ENCODE measurements at regions not wholly inside any gene's neighbourhood (a gene's known extent, or its start where the extent isn't known, plus 50 kb on each side); places are given as distances from the start of the nearest gene placed in this dataset.
"Not testable (repeated sequence)": the region's sequence is repeated elsewhere in the genome, so short reads cannot be mapped to it uniquely, and the experiment has no call there.

- ChIA-PET POLR2A (no interaction called here), CTCF (interaction anchor here in 1 of 2 donors (0.7 kb wide), 1 partner anchor 122 kb away, joined by 3 read pairs; no protein-coding TSS in a partner anchor)
- DNase-seq (no peak), ATAC-seq (replicated peaks in 1 of 4) (no peak)
- no peaks in the 10 kb centered on the region for H3K36me3 ChIP-seq (ENCODE audit: control insufficient read depth in 2 of 2, extremely low read depth in 1 of 2, insufficient read depth in 1 of 2, low read length in 1 of 2)
- no peaks in the 10 kb centered on the region for H3K9me3 ChIP-seq
- Mint-ChIP-seq H3K27me3 (peaks cover 0 to 6% of the 10 kb centered on the region in 2 donors), H3K4me1 (peaks cover 0 to 5% (median 3%) of the 10 kb centered on the region in 3 donors), H3K9me3 (no peaks in the 10 kb centered on the region), H3K4me3 (no peak overlapping the region), H3K27ac (no peak overlapping the region), H3K36me3 (no peaks in the 10 kb centered on the region)
- H3K27me3 ChIP-seq (replicated peaks in 1 of 2; ENCODE audit: control insufficient read depth in 2 of 2, extremely low read depth in 1 of 2, insufficient read depth in 2 of 2, low read length in 1 of 2), result no peaks in the 10 kb centered on the region
- no peak overlapping the region for H3K27ac ChIP-seq (ENCODE audit: low read length)
- no peak overlapping the region for H3K4me3 ChIP-seq (ENCODE audit: control insufficient read depth in 1 of 2, extremely low read depth in 1 of 2, low read length in 1 of 2)
- WGBS (ENCODE audit: insufficient coverage), result no CpG with 5 or more reads among the region's 4 CpGs
- no peaks in the 10 kb centered on the region for H3K4me1 ChIP-seq (ENCODE audit: control insufficient read depth in 1 of 2, extremely low read depth in 1 of 2, insufficient read depth in 2 of 2, low read length in 2 of 2)
These were observed 71.3 kb upstream of the TBL1X start for GRCh38 chrX:9393571-9393970.

GRCh38 chrX:9394212-9394611 is 70.6 kb upstream of the TBL1X start:
- no peak overlapping the region for H3K4me3 Mint-ChIP-seq
- DNase-seq, result no peak
- H3K36me3 Mint-ChIP-seq, result no peaks in the 10 kb centered on the region
- no peaks in the 10 kb centered on the region for H3K9me3 Mint-ChIP-seq
- Histone ChIP-seq H3K27ac (ENCODE audit: low read length) (no peak overlapping the region), H3K36me3 (ENCODE audit: control insufficient read depth in 2 of 2, extremely low read depth in 1 of 2, insufficient read depth in 1 of 2, low read length in 1 of 2) (no peaks in the 10 kb centered on the region), H3K4me1 (ENCODE audit: control insufficient read depth in 1 of 2, extremely low read depth in 1 of 2, insufficient read depth in 2 of 2, low read length in 2 of 2) (no peaks in the 10 kb centered on the region), H3K27me3 (replicated peaks in 1 of 2; ENCODE audit: control insufficient read depth in 2 of 2, extremely low read depth in 1 of 2, insufficient read depth in 2 of 2, low read length in 1 of 2) (no peaks in the 10 kb centered on the region), H3K4me3 (ENCODE audit: control insufficient read depth in 1 of 2, extremely low read depth in 1 of 2, low read length in 1 of 2) (no peak overlapping the region), H3K9me3 (no peaks in the 10 kb centered on the region)
- no peak for ATAC-seq (replicated peaks in 1 of 4)
- peaks cover 0 to 6% of the 10 kb centered on the region in 2 donors for H3K27me3 Mint-ChIP-seq
- ChIA-PET CTCF (no interaction called here), POLR2A (no interaction called here)
- H3K4me1 Mint-ChIP-seq, result peaks cover 0 to 5% (median 3%) of the 10 kb centered on the region in 3 donors
- H3K27ac Mint-ChIP-seq, result no peak overlapping the region
- WGBS (ENCODE audit: insufficient coverage), result no CpG with 5 or more reads among the region's 12 CpGs

- Mint-ChIP-seq H3K9me3 (no peaks in the 10 kb centered on the region), H3K27ac (no peak overlapping the region), H3K4me1 (peaks cover 0 to 5% (median 3%) of the 10 kb centered on the region in 3 donors), H3K4me3 (no peak overlapping the region), H3K36me3 (no peaks in the 10 kb centered on the region), H3K27me3 (peaks cover 0 to under 1% of the 10 kb centered on the region in 2 donors)
- POLR2A ChIA-PET, result no interaction called here
- DNase-seq (no peak), ATAC-seq (replicated peaks in 1 of 4) (no peak)
- no peaks in the 10 kb centered on the region for H3K36me3 ChIP-seq (ENCODE audit: control insufficient read depth in 2 of 2, extremely low read depth in 1 of 2, insufficient read depth in 1 of 2, low read length in 1 of 2)
- no peaks in the 10 kb centered on the region for H3K9me3 ChIP-seq
- WGBS (ENCODE audit: insufficient coverage), result no CpG with 5 or more reads among the region's 4 CpGs
- H3K27me3 ChIP-seq (replicated peaks in 1 of 2; ENCODE audit: control insufficient read depth in 2 of 2, extremely low read depth in 1 of 2, insufficient read depth in 2 of 2, low read length in 1 of 2), result no peaks in the 10 kb centered on the region
- no peaks in the 10 kb centered on the region for H3K4me1 ChIP-seq (ENCODE audit: control insufficient read depth in 1 of 2, extremely low read depth in 1 of 2, insufficient read depth in 2 of 2, low read length in 2 of 2)
- CTCF ChIA-PET, result no interaction called here
- no peak overlapping the region for H3K27ac ChIP-seq (ENCODE audit: low read length)
- H3K4me3 ChIP-seq (ENCODE audit: control insufficient read depth in 1 of 2, extremely low read depth in 1 of 2, low read length in 1 of 2), result no peak overlapping the region
These were observed 67.9 kb upstream of the TBL1X start for GRCh38 chrX:9396930-9397329.

- Mint-ChIP-seq H3K4me3 (no peak overlapping the region), H3K9me3 (no peaks in the 10 kb centered on the region), H3K4me1 (peaks cover 0 to 2% (median 1%) of the 10 kb centered on the region in 3 donors), H3K27ac (no peak overlapping the region), H3K36me3 (no peaks in the 10 kb centered on the region), H3K27me3 (no peaks in the 10 kb centered on the region)
- Histone ChIP-seq H3K4me1 (ENCODE audit: control insufficient read depth in 1 of 2, extremely low read depth in 1 of 2, insufficient read depth in 2 of 2, low read length in 2 of 2) (no peaks in the 10 kb centered on the region), H3K36me3 (ENCODE audit: control insufficient read depth in 2 of 2, extremely low read depth in 1 of 2, insufficient read depth in 1 of 2, low read length in 1 of 2) (no peaks in the 10 kb centered on the region), H3K4me3 (ENCODE audit: control insufficient read depth in 1 of 2, extremely low read depth in 1 of 2, low read length in 1 of 2) (no peak overlapping the region), H3K9me3 (no peaks in the 10 kb centered on the region), H3K27me3 (replicated peaks in 1 of 2; ENCODE audit: control insufficient read depth in 2 of 2, extremely low read depth in 1 of 2, insufficient read depth in 2 of 2, low read length in 1 of 2) (no peaks in the 10 kb centered on the region), H3K27ac (ENCODE audit: low read length) (no peak overlapping the region)
- ATAC-seq (replicated peaks in 1 of 4), result no peak
- no peak for DNase-seq
- WGBS (ENCODE audit: insufficient coverage), result no CpG with 5 or more reads among the region's 6 CpGs
- ChIA-PET POLR2A (no interaction called here), CTCF (no interaction called here)
These were observed 63.8 kb upstream of the TBL1X start for GRCh38 chrX:9401051-9401450.

- no peak overlapping the region for H3K27ac Mint-ChIP-seq
- Histone ChIP-seq H3K27me3 (replicated peaks in 1 of 2; ENCODE audit: control insufficient read depth in 2 of 2, extremely low read depth in 1 of 2, insufficient read depth in 2 of 2, low read length in 1 of 2) (no peaks in the 10 kb centered on the region), H3K9me3 (no peaks in the 10 kb centered on the region), H3K36me3 (ENCODE audit: control insufficient read depth in 2 of 2, extremely low read depth in 1 of 2, insufficient read depth in 1 of 2, low read length in 1 of 2) (no peaks in the 10 kb centered on the region), H3K4me1 (ENCODE audit: control insufficient read depth in 1 of 2, extremely low read depth in 1 of 2, insufficient read depth in 2 of 2, low read length in 2 of 2) (no peaks in the 10 kb centered on the region), H3K27ac (ENCODE audit: low read length) (no peak overlapping the region), H3K4me3 (ENCODE audit: control insufficient read depth in 1 of 2, extremely low read depth in 1 of 2, low read length in 1 of 2) (no peak overlapping the region)
- no peak overlapping the region for H3K4me3 Mint-ChIP-seq
- ATAC-seq (replicated peaks in 1 of 4) (no peak), DNase-seq (no peak)
- H3K9me3 Mint-ChIP-seq, result no peaks in the 10 kb centered on the region
- POLR2A ChIA-PET, result no interaction called here
- H3K36me3 Mint-ChIP-seq, result no peaks in the 10 kb centered on the region
- CTCF ChIA-PET, result interaction anchor here in 1 of 2 donors (0.6 kb wide), 1 partner anchor 79 kb away, joined by 3 read pairs; no protein-coding TSS in a partner anchor
- H3K4me1 Mint-ChIP-seq, result no peaks in the 10 kb centered on the region
- H3K27me3 Mint-ChIP-seq, result no peaks in the 10 kb centered on the region
- no CpG with 5 or more reads among the region's 4 CpGs for WGBS (ENCODE audit: insufficient coverage)
These were observed 61.5 kb upstream of the TBL1X start for GRCh38 chrX:9403374-9403773.

GRCh38 chrX:9405635-9406034 is 59.2 kb upstream of the TBL1X start:
- H3K4me1 Mint-ChIP-seq; H3K27ac ChIP-seq (ENCODE audit: low read length); H3K9me3 Mint-ChIP-seq; H3K36me3 Mint-ChIP-seq; ATAC-seq (replicated peaks in 1 of 4); H3K27ac Mint-ChIP-seq; H3K4me1 ChIP-seq (ENCODE audit: control insufficient read depth in 1 of 2, extremely low read depth in 1 of 2, insufficient read depth in 2 of 2, low read length in 2 of 2); H3K9me3 ChIP-seq; H3K4me3 ChIP-seq (ENCODE audit: control insufficient read depth in 1 of 2, extremely low read depth in 1 of 2, low read length in 1 of 2); H3K4me3 Mint-ChIP-seq; POLR2A ChIA-PET; H3K36me3 ChIP-seq (ENCODE audit: control insufficient read depth in 2 of 2, extremely low read depth in 1 of 2, insufficient read depth in 1 of 2, low read length in 1 of 2); H3K27me3 Mint-ChIP-seq; H3K27me3 ChIP-seq (replicated peaks in 1 of 2; ENCODE audit: control insufficient read depth in 2 of 2, extremely low read depth in 1 of 2, insufficient read depth in 2 of 2, low read length in 1 of 2); CTCF ChIA-PET: not testable (repeated sequence)
- WGBS (ENCODE audit: insufficient coverage), result 91% methylated on average over 8 of the region's 9 CpGs
- DNase-seq, result peak in 6 of 35 experiments; percentile 6 to 28 (median 10)

GRCh38 chrX:9410889-9411288 is 54.0 kb upstream of the TBL1X start:
- DNase-seq; CTCF ChIA-PET; H3K27ac ChIP-seq (ENCODE audit: low read length); H3K27me3 ChIP-seq (replicated peaks in 1 of 2; ENCODE audit: control insufficient read depth in 2 of 2, extremely low read depth in 1 of 2, insufficient read depth in 2 of 2, low read length in 1 of 2); POLR2A ChIA-PET; H3K36me3 Mint-ChIP-seq; H3K4me1 Mint-ChIP-seq; H3K27ac Mint-ChIP-seq; H3K4me1 ChIP-seq (ENCODE audit: control insufficient read depth in 1 of 2, extremely low read depth in 1 of 2, insufficient read depth in 2 of 2, low read length in 2 of 2); ATAC-seq (replicated peaks in 1 of 4); H3K4me3 Mint-ChIP-seq; H3K27me3 Mint-ChIP-seq; H3K4me3 ChIP-seq (ENCODE audit: control insufficient read depth in 1 of 2, extremely low read depth in 1 of 2, low read length in 1 of 2); H3K9me3 Mint-ChIP-seq; H3K36me3 ChIP-seq (ENCODE audit: control insufficient read depth in 2 of 2, extremely low read depth in 1 of 2, insufficient read depth in 1 of 2, low read length in 1 of 2); H3K9me3 ChIP-seq: not testable (repeated sequence)
- no CpG with 5 or more reads among the region's 11 CpGs for WGBS (ENCODE audit: insufficient coverage)
